ENCODE measurements at regions not wholly inside any gene's neighbourhood (a gene's known extent, or its start where the extent isn't known, plus 50 kb on each side); places are given as distances from the start of the nearest gene placed in this dataset.
"Not testable (repeated sequence)": the region's sequence is repeated elsewhere in the genome, so short reads cannot be mapped to it uniquely, and the experiment has no call there.

- Mint-ChIP-seq H3K27me3 (peaks cover 5% of the 10 kb centered on the region), H3K27ac (no peak overlapping the region), H3K36me3 (no peaks in the 10 kb centered on the region), H3K9me3 (no peaks in the 10 kb centered on the region), H3K4me1 (no peaks in the 10 kb centered on the region), H3K4me3 (no peak overlapping the region)
- ATAC-seq (ENCODE audit: low read depth) (no peak), DNase-seq (no peak)
- POLR2A ChIA-PET, result no interaction called here
Measured at GRCh38 chr3:155995525-155996370, 124.6 kb upstream of the KCNAB1 start.

GRCh38 chr3:155996882-155997281 is 123.5 kb upstream of the KCNAB1 start:
- Mint-ChIP-seq H3K4me1 (no peaks in the 10 kb centered on the region), H3K27me3 (peaks cover 14% of the 10 kb centered on the region), H3K4me3 (no peak overlapping the region)

DNA sequence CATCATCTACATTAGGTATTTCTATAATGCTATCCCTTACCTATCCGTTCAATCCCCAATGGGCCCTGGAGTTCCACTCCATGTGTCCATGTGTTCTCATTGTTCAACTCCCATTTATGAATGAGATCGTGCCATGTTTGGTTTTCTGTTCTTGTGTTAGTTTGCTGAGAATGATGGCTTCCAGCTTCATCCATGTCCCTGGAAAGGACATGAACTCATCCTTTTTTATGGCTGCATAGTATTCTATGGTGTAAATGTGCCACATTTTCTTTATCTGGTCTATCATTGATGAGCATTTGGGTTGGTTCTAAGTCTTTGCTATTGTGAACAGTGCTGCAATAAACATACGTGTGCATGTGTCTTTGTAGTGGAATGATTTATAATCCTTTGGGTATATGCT is 122.2 kb upstream of the KCNAB1 start:
- H3K4me1 Mint-ChIP-seq; POLR2A ChIA-PET; H3K9me3 Mint-ChIP-seq; DNase-seq; ATAC-seq (ENCODE audit: low read depth); H3K27ac Mint-ChIP-seq; H3K4me3 Mint-ChIP-seq; H3K36me3 Mint-ChIP-seq: not testable (repeated sequence)
- peaks cover 16% of the 10 kb centered on the region for H3K27me3 Mint-ChIP-seq

More at GRCh38 chr3:155996882-155997281, 123.5 kb upstream of the KCNAB1 start:
- H3K9me3 Mint-ChIP-seq, result no peaks in the 10 kb centered on the region
- DNase-seq, result no peak
- H3K27ac Mint-ChIP-seq, result no peak overlapping the region
- POLR2A ChIA-PET, result no interaction called here
- no peaks in the 10 kb centered on the region for H3K36me3 Mint-ChIP-seq
- ATAC-seq (ENCODE audit: low read depth), result no peak

- POLR2A ChIA-PET, result no interaction called here
- H3K4me3 Mint-ChIP-seq, result no peak overlapping the region
- DNase-seq, result no peak
- no peak overlapping the region for H3K27ac Mint-ChIP-seq
- H3K36me3 Mint-ChIP-seq, result no peaks in the 10 kb centered on the region
- H3K4me1 Mint-ChIP-seq, result no peaks in the 10 kb centered on the region
- peaks cover 19% of the 10 kb centered on the region for H3K27me3 Mint-ChIP-seq
- no peaks in the 10 kb centered on the region for H3K9me3 Mint-ChIP-seq
- no peak for ATAC-seq (ENCODE audit: low read depth)
Measured at GRCh38 chr3:156005736-156006135, 114.6 kb upstream of the KCNAB1 start.

DNA sequence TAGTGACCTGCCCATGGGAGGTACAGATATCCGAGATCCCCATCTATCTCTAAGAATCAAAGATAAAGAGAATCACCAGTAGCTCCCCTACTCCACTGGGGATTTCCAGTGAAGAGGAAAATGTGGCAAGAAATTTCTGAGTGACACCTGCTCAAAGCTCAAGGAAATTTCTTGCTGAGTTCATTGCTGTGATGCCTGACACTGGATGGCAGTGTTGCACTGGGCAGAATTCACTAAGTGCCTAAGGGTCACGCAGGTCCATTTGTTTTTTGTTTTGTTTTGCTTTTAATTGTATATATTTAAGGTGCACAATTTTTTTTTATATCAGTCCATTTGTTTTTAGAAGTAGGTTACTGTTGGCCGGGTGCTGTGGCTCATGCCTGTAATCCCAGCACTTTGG is 109.5 kb upstream of the KCNAB1 start:
- no peak for ATAC-seq (ENCODE audit: low read depth)
- no peak overlapping the region for H3K4me3 Mint-ChIP-seq
- H3K36me3 Mint-ChIP-seq, result no peaks in the 10 kb centered on the region
- no peak overlapping the region for H3K27ac Mint-ChIP-seq
- no peaks in the 10 kb centered on the region for H3K9me3 Mint-ChIP-seq
- no peaks in the 10 kb centered on the region for H3K4me1 Mint-ChIP-seq
- POLR2A ChIA-PET, result no interaction called here
- no peak for DNase-seq
- H3K27me3 Mint-ChIP-seq, result peaks cover 14% of the 10 kb centered on the region

- ATAC-seq (ENCODE audit: low read depth), result no peak
- Mint-ChIP-seq H3K27me3 (peaks cover 8% of the 10 kb centered on the region), H3K9me3 (no peaks in the 10 kb centered on the region), H3K4me3 (no peak overlapping the region), H3K36me3 (no peaks in the 10 kb centered on the region), H3K27ac (no peak overlapping the region), H3K4me1 (no peaks in the 10 kb centered on the region)
- DNase-seq, result no peak
- POLR2A ChIA-PET, result no interaction called here
Measured at GRCh38 chr3:156014489-156014888, 105.9 kb upstream of the KCNAB1 start.

DNA sequence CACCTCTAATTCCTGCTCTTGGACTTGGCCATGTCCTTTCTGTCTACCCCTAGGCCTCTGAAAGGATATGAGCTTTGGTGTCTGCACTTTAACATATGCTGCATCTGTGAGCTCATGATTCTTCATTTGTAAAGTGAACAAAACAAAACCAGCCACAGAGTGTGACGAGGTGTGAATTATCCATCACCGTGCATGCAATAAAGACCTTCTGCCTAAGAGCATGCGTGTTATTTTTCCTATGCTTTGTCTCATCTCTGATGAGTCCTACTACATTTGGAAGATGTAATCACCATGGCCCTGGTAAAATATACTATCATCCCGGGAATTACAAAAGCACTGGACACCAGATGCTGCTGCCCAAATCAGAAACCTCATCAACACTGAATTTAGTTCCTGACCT is 103.5 kb upstream of the KCNAB1 start:
- Mint-ChIP-seq H3K27me3 (peaks cover 8% of the 10 kb centered on the region), H3K4me3 (no peak overlapping the region), H3K4me1 (no peaks in the 10 kb centered on the region), H3K36me3 (no peaks in the 10 kb centered on the region), H3K9me3 (no peaks in the 10 kb centered on the region), H3K27ac (no peak overlapping the region)
- no peak for DNase-seq
- ATAC-seq (ENCODE audit: low read depth), result no peak
- POLR2A ChIA-PET, result no interaction called here

- no peak overlapping the region for H3K27ac Mint-ChIP-seq
- H3K4me1 Mint-ChIP-seq, result no peaks in the 10 kb centered on the region
- ATAC-seq (ENCODE audit: low read depth) (no peak), DNase-seq (no peak)
- H3K9me3 Mint-ChIP-seq, result no peaks in the 10 kb centered on the region
- no peaks in the 10 kb centered on the region for H3K36me3 Mint-ChIP-seq
- peaks cover 6% of the 10 kb centered on the region for H3K27me3 Mint-ChIP-seq
- POLR2A ChIA-PET, result no interaction called here
- no peak overlapping the region for H3K4me3 Mint-ChIP-seq
Measured at GRCh38 chr3:156017352-156018030, 102.9 kb upstream of the KCNAB1 start.

DNA sequence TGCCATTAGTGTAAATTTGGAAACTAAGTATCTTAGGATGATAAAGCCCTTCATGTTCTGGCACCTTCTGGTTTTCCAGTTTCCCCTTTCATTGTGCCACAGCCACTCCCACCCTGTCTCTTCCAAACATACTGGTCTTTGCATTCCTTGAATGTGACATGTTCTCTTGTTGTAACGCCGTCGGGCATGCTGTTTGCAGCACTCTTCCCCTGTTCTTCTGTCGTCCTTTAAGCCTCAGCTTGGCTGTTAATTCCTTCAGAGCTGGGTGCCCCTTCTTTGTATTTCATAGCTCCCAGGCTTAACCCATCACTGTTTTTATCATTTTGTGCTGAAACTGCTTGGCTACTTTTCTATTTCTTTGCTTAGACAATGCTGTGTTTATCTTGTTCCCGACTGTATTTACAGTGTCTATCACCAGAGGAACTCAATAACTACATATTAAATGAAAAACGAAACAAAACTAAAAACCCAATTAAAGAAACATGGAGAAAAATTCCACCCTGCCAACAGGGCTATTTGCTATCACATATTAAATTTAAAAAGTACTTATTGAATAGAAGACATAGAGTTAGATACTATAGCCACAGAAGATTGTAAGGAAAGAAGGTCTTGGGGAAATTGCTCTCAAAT is 95.4 kb upstream of the KCNAB1 start:
- no peak for DNase-seq
- no peaks in the 10 kb centered on the region for H3K4me1 Mint-ChIP-seq
- POLR2A ChIA-PET, result no interaction called here
- H3K27ac Mint-ChIP-seq, result no peak overlapping the region
- H3K27me3 Mint-ChIP-seq, result peaks cover 18% of the 10 kb centered on the region
- ATAC-seq (ENCODE audit: low read depth), result no peak
- no peaks in the 10 kb centered on the region for H3K36me3 Mint-ChIP-seq
- no peaks in the 10 kb centered on the region for H3K9me3 Mint-ChIP-seq
- no peak overlapping the region for H3K4me3 Mint-ChIP-seq

DNA sequence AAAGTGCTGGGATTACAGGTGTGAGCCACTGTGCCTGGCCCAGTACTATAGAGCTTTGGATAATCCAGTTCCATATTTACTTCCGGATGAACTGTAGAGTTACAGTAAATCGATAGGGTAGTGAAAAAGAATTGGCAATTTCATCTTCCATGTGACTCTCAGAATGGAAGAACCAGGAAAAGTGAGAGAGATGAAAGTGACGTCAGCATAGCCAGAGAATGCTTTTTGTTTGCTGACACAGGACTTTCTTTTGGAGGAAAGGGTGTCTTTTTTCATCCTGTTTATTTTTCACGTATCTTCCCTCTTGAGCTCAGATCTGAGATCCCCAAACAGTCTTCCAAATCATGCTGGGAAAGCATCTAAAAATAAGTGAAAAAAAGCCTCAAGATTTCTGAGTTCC is 91.2 kb upstream of the KCNAB1 start:
- Mint-ChIP-seq H3K4me1 (no peaks in the 10 kb centered on the region), H3K27me3 (peaks cover 8% of the 10 kb centered on the region), H3K4me3 (no peak overlapping the region), H3K9me3 (no peaks in the 10 kb centered on the region), H3K27ac (no peak overlapping the region), H3K36me3 (no peaks in the 10 kb centered on the region)
- DNase-seq, result no peak
- POLR2A ChIA-PET, result no interaction called here
- no peak for ATAC-seq (ENCODE audit: low read depth)

DNA sequence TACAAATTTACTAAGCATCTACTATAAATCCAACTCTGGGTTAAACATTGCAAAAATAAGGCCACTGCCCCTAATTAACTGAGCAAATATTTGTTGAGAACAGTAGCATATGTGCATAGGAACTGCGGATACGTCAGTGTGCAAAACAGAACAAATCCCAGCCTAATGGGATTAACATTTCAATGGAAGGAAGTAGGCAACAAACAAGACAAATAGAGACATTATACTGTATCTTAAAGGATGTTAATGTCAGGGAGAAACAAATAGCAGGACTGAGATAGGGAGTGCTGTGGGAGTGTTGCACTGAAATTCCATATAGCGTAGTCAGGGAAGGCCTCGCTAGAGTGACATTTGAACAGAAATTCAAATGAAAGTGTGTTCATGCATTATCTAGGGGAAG is 89.7 kb upstream of the KCNAB1 start:
- Mint-ChIP-seq H3K4me3 (no peak overlapping the region), H3K27me3 (peaks cover 3% of the 10 kb centered on the region), H3K36me3 (no peaks in the 10 kb centered on the region), H3K27ac (no peak overlapping the region), H3K9me3 (no peaks in the 10 kb centered on the region), H3K4me1 (no peaks in the 10 kb centered on the region)
- DNase-seq, result no peak
- POLR2A ChIA-PET, result no interaction called here
- no peak for ATAC-seq (ENCODE audit: low read depth)

- Mint-ChIP-seq H3K27ac (no peak overlapping the region), H3K4me1 (no peaks in the 10 kb centered on the region), H3K9me3 (no peaks in the 10 kb centered on the region), H3K36me3 (no peaks in the 10 kb centered on the region), H3K4me3 (no peak overlapping the region), H3K27me3 (no peaks in the 10 kb centered on the region)
- POLR2A ChIA-PET, result no interaction called here
- ATAC-seq (ENCODE audit: low read depth), result no peak
- DNase-seq, result no peak
Measured at GRCh38 chr3:156033428-156033827, 87.0 kb upstream of the KCNAB1 start.

DNA sequence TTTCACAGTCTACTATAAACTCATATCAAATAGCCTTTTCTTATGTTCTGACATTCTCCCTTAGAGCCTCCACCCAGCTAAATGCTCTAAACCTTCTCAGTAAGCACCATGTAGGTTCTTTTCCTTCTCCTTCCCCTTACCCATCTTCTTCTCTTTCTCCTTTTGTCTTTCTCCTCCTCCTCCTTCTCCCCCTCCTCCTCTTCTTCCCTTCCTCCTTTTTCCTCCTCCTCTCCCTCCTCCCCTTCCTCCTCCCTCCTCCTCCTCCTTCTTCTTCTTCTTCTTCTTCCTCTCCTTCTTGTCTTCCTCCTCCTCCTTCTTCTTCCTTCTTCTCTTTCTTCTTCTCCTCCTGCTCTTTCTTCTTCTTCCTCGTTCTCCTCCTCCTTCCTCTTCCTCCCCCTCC is 85.2 kb upstream of the KCNAB1 start:
- Mint-ChIP-seq H3K27ac (no peak overlapping the region), H3K9me3 (no peaks in the 10 kb centered on the region)

More for the DNA sequence above, 85.2 kb upstream of the KCNAB1 start:
- Mint-ChIP-seq H3K4me3 (no peak overlapping the region), H3K36me3 (no peaks in the 10 kb centered on the region), H3K4me1 (no peaks in the 10 kb centered on the region), H3K27me3 (peaks cover 4% of the 10 kb centered on the region)
- ATAC-seq (ENCODE audit: low read depth) (no peak), DNase-seq (no peak)
- POLR2A ChIA-PET, result no interaction called here
